ENCODE measurements at regions not wholly inside any gene's neighbourhood (a gene's known extent, or its start where the extent isn't known, plus 50 kb on each side); places are given as distances from the start of the nearest gene placed in this dataset.

GRCh38 chr17:62899361-62899760 lies 66.7 kb upstream of the TANC2 start:
- DNase-seq (ENCODE audit: low spot score), result no peak

GRCh38 chr17:62898239-62898864 lies 67.7 kb upstream of the TANC2 start:
- no peak for DNase-seq (ENCODE audit: low spot score)
- no peak for TF ChIP-seq CTCF (IDR thresholded peaks at IDR 0.05)
- no peaks in the 10 kb centered on the region for H3K9me3 Mint-ChIP-seq (ENCODE audit: low read depth)
- H3K36me3 Mint-ChIP-seq (ENCODE audit: low read depth), result no peaks in the 10 kb centered on the region
- H3K27me3 Mint-ChIP-seq (ENCODE audit: low read depth), result no peaks in the 10 kb centered on the region
- H3K4me3 Mint-ChIP-seq (ENCODE audit: unreplicated experiment), result no peak overlapping the region
- H3K4me1 Mint-ChIP-seq (ENCODE audit: low read depth), result peaks cover 28% of the 10 kb centered on the region
- peak overlapping the region; percentile 43 for H3K27ac Mint-ChIP-seq (ENCODE audit: unreplicated experiment)

More at GRCh38 chr17:62899361-62899760, 66.7 kb upstream of the TANC2 start:
- H3K27me3 Mint-ChIP-seq (ENCODE audit: low read depth), result no peaks in the 10 kb centered on the region
- no peak overlapping the region for H3K4me3 Mint-ChIP-seq (ENCODE audit: unreplicated experiment)
- no peak overlapping the region for H3K27ac Mint-ChIP-seq (ENCODE audit: unreplicated experiment)
- no peaks in the 10 kb centered on the region for H3K36me3 Mint-ChIP-seq (ENCODE audit: low read depth)
- no peaks in the 10 kb centered on the region for H3K9me3 Mint-ChIP-seq (ENCODE audit: low read depth)
- TF ChIP-seq CTCF (IDR thresholded peaks at IDR 0.05), result no peak
- peaks cover 25% of the 10 kb centered on the region for H3K4me1 Mint-ChIP-seq (ENCODE audit: low read depth)

- DNase-seq (ENCODE audit: low spot score), result no peak
- H3K36me3 Mint-ChIP-seq (ENCODE audit: low read depth), result no peaks in the 10 kb centered on the region
- TF ChIP-seq CTCF (IDR thresholded peaks at IDR 0.05), result no peak
- peaks cover 33% of the 10 kb centered on the region for H3K4me1 Mint-ChIP-seq (ENCODE audit: low read depth)
- no peak overlapping the region for H3K4me3 Mint-ChIP-seq (ENCODE audit: unreplicated experiment)
- H3K27ac Mint-ChIP-seq (ENCODE audit: unreplicated experiment), result no peak overlapping the region
- no peaks in the 10 kb centered on the region for H3K27me3 Mint-ChIP-seq (ENCODE audit: low read depth)
- H3K9me3 Mint-ChIP-seq (ENCODE audit: low read depth), result no peaks in the 10 kb centered on the region
These were observed 68.3 kb upstream of the TANC2 start for GRCh38 chr17:62897706-62898105.

- DNase-seq (ENCODE audit: low spot score), result no peak
- H3K4me1 Mint-ChIP-seq (ENCODE audit: low read depth), result peaks cover 41% of the 10 kb centered on the region
- H3K9me3 Mint-ChIP-seq (ENCODE audit: low read depth), result no peaks in the 10 kb centered on the region
- H3K27ac Mint-ChIP-seq (ENCODE audit: unreplicated experiment), result no peak overlapping the region
- H3K4me3 Mint-ChIP-seq (ENCODE audit: unreplicated experiment), result no peak overlapping the region
- no peaks in the 10 kb centered on the region for H3K36me3 Mint-ChIP-seq (ENCODE audit: low read depth)
- H3K27me3 Mint-ChIP-seq (ENCODE audit: low read depth), result no peaks in the 10 kb centered on the region
- TF ChIP-seq CTCF (IDR thresholded peaks at IDR 0.05), result no peak
These were observed 70.4 kb upstream of the TANC2 start for GRCh38 chr17:62895320-62896301.

GRCh38 chr17:62892870-62893338 lies 73.1 kb upstream of the TANC2 start:
- Mint-ChIP-seq H3K9me3 (ENCODE audit: low read depth) (peaks cover 8% of the 10 kb centered on the region), H3K36me3 (ENCODE audit: low read depth) (no peaks in the 10 kb centered on the region), H3K4me1 (ENCODE audit: low read depth) (peaks cover 41% of the 10 kb centered on the region), H3K27me3 (ENCODE audit: low read depth) (no peaks in the 10 kb centered on the region), H3K4me3 (ENCODE audit: unreplicated experiment) (no peak overlapping the region), H3K27ac (ENCODE audit: unreplicated experiment) (peak overlapping the region; percentile 67)
- no peak for DNase-seq (ENCODE audit: low spot score)
- no peak for TF ChIP-seq CTCF (IDR thresholded peaks at IDR 0.05)
